ENCODE measurements at regions not wholly inside any gene's neighbourhood (a gene's known extent, or its start where the extent isn't known, plus 50 kb on each side); places are given as distances from the start of the nearest gene placed in this dataset.
"Not testable (repeated sequence)": the region's sequence is repeated elsewhere in the genome, so short reads cannot be mapped to it uniquely, and the experiment has no call there.

- H3K27ac Mint-ChIP-seq = no peak overlapping the region
- CTCF ChIA-PET = interaction anchor here (2.0 kb wide), 1 partner anchor 62 kb away, joined by 5 read pairs; no protein-coding TSS in a partner anchor
Observed at GRCh38 chr1:182205351-182206022, 144.0 kb upstream of the ZNF648 start.

GRCh38 chr1:182203191-182203875 is 141.8 kb upstream of the ZNF648 start:
- Mint-ChIP-seq H3K4me3 (no peak overlapping the region), H3K27me3 (no peaks in the 10 kb centered on the region), H3K36me3 (ENCODE audit: low read depth) (no peaks in the 10 kb centered on the region), H3K27ac (no peak overlapping the region), H3K9me3 (ENCODE audit: low read depth) (no peaks in the 10 kb centered on the region), H3K4me1 (peaks cover 2% of the 10 kb centered on the region)
- ATAC-seq = no peak
- intact Hi-C loops (cut with DNase I, micrococcal nuclease) = no loop called here
- DNase-seq = no peak
- ChIA-PET POLR2A (no interaction called here), CTCF (no interaction called here)

More at GRCh38 chr1:182205351-182206022, 144.0 kb upstream of the ZNF648 start:
- intact Hi-C loops (cut with DNase I, micrococcal nuclease) = no loop called here
- H3K4me3 Mint-ChIP-seq = no peak overlapping the region
- DNase-seq (no peak), ATAC-seq (no peak)
- H3K4me1 Mint-ChIP-seq = peaks cover 2% of the 10 kb centered on the region
- no peaks in the 10 kb centered on the region for H3K27me3 Mint-ChIP-seq
- H3K36me3 Mint-ChIP-seq (ENCODE audit: low read depth) = no peaks in the 10 kb centered on the region
- H3K9me3 Mint-ChIP-seq (ENCODE audit: low read depth) = no peaks in the 10 kb centered on the region
- POLR2A ChIA-PET = no interaction called here

- POLR2A ChIA-PET; intact Hi-C loops (cut with DNase I, micrococcal nuclease); H3K4me1 Mint-ChIP-seq; H3K4me3 Mint-ChIP-seq; H3K27me3 Mint-ChIP-seq; H3K27ac Mint-ChIP-seq; H3K9me3 Mint-ChIP-seq (ENCODE audit: low read depth); CTCF ChIA-PET; ATAC-seq; DNase-seq; H3K36me3 Mint-ChIP-seq (ENCODE audit: low read depth): not testable (repeated sequence)
Observed at GRCh38 chr1:182201490-182201889, 140.0 kb upstream of the ZNF648 start.

- ChIA-PET POLR2A (no interaction called here), CTCF (interaction anchor here (0.8 to 1.3 kb wide), 2 partner anchors 57 to 197 kb away, joined by 4 to 8 read pairs; no protein-coding TSS in a partner anchor)
- Mint-ChIP-seq H3K4me1 (no peaks in the 10 kb centered on the region), H3K9me3 (ENCODE audit: low read depth) (no peaks in the 10 kb centered on the region), H3K27ac (no peak overlapping the region), H3K4me3 (no peak overlapping the region), H3K36me3 (ENCODE audit: low read depth) (no peaks in the 10 kb centered on the region), H3K27me3 (no peaks in the 10 kb centered on the region)
- DNase-seq = no peak
- ATAC-seq = no peak
- intact Hi-C loops (cut with DNase I, micrococcal nuclease) = no loop called here
Observed at GRCh38 chr1:182200025-182200812, 138.7 kb upstream of the ZNF648 start.

GRCh38 chr1:182198006-182198605 is 136.6 kb upstream of the ZNF648 start:
- Mint-ChIP-seq H3K27ac (no peak overlapping the region), H3K27me3 (peaks cover under 1% of the 10 kb centered on the region), H3K36me3 (ENCODE audit: low read depth) (no peaks in the 10 kb centered on the region), H3K4me1 (no peaks in the 10 kb centered on the region), H3K9me3 (ENCODE audit: low read depth) (no peaks in the 10 kb centered on the region), H3K4me3 (no peak overlapping the region)
- intact Hi-C loops (cut with DNase I, micrococcal nuclease) = no loop called here
- CTCF ChIA-PET = interaction anchor here (1.9 to 3.0 kb wide), 2 partner anchors 49 to 55 kb away, joined by 4 to 12 read pairs; no protein-coding TSS in a partner anchor
- POLR2A ChIA-PET = no interaction called here
- no peak for DNase-seq
- no peak for ATAC-seq

GRCh38 chr1:182196897-182197870 is 135.7 kb upstream of the ZNF648 start:
- Mint-ChIP-seq H3K36me3 (ENCODE audit: low read depth) (no peaks in the 10 kb centered on the region), H3K9me3 (ENCODE audit: low read depth) (no peaks in the 10 kb centered on the region), H3K4me1 (no peaks in the 10 kb centered on the region), H3K27me3 (peaks cover 2% of the 10 kb centered on the region), H3K27ac (no peak overlapping the region), H3K4me3 (no peak overlapping the region)
- intact Hi-C loops (cut with DNase I, micrococcal nuclease) = no loop called here
- no peak for DNase-seq
- ChIA-PET CTCF (interaction anchor here (1.9 to 3.0 kb wide), 2 partner anchors 48 to 54 kb away, joined by 4 to 12 read pairs; no protein-coding TSS in a partner anchor), POLR2A (no interaction called here)
- no peak for ATAC-seq

GRCh38 chr1:182195733-182196132 is 134.2 kb upstream of the ZNF648 start:
- no peaks in the 10 kb centered on the region for H3K9me3 Mint-ChIP-seq (ENCODE audit: low read depth)
- no peak overlapping the region for H3K4me3 Mint-ChIP-seq
- DNase-seq (no peak), ATAC-seq (no peak)
- H3K27ac Mint-ChIP-seq = no peak overlapping the region
- intact Hi-C loops (cut with DNase I, micrococcal nuclease) = no loop called here
- CTCF ChIA-PET = interaction anchor here (1.0 to 3.0 kb wide), 2 partner anchors 50 to 52 kb away, joined by 3 to 12 read pairs; no protein-coding TSS in a partner anchor
- H3K27me3 Mint-ChIP-seq = peaks cover 6% of the 10 kb centered on the region
- POLR2A ChIA-PET = no interaction called here
- no peaks in the 10 kb centered on the region for H3K36me3 Mint-ChIP-seq (ENCODE audit: low read depth)
- H3K4me1 Mint-ChIP-seq = no peaks in the 10 kb centered on the region

GRCh38 chr1:182193908-182194550 is 132.5 kb upstream of the ZNF648 start:
- H3K27me3 Mint-ChIP-seq = peaks cover 8% of the 10 kb centered on the region
- no peak for DNase-seq
- no peaks in the 10 kb centered on the region for H3K9me3 Mint-ChIP-seq (ENCODE audit: low read depth)
- ChIA-PET POLR2A (no interaction called here), CTCF (interaction anchor here (0.8 to 1.3 kb wide), 3 partner anchors 18 to 54 kb away, joined by 3 read pairs; no protein-coding TSS in a partner anchor)
- no peaks in the 10 kb centered on the region for H3K36me3 Mint-ChIP-seq (ENCODE audit: low read depth)
- no peak for ATAC-seq
- H3K4me3 Mint-ChIP-seq = no peak overlapping the region
- H3K27ac Mint-ChIP-seq = no peak overlapping the region
- intact Hi-C loops (cut with DNase I, micrococcal nuclease) = no loop called here
- peaks cover 6% of the 10 kb centered on the region for H3K4me1 Mint-ChIP-seq

GRCh38 chr1:182192966-182193365 is 131.5 kb upstream of the ZNF648 start:
- POLR2A ChIA-PET = no interaction called here
- Mint-ChIP-seq H3K4me3 (no peak overlapping the region), H3K4me1 (peaks cover 6% of the 10 kb centered on the region), H3K36me3 (ENCODE audit: low read depth) (no peaks in the 10 kb centered on the region), H3K9me3 (ENCODE audit: low read depth) (no peaks in the 10 kb centered on the region), H3K27ac (no peak overlapping the region), H3K27me3 (peaks cover 8% of the 10 kb centered on the region)
- intact Hi-C loops (cut with DNase I, micrococcal nuclease) = no loop called here
- ATAC-seq (no peak), DNase-seq (no peak)
- CTCF ChIA-PET = interaction anchor here (1.3 kb wide), 1 partner anchor 18 kb away, joined by 3 read pairs; no protein-coding TSS in a partner anchor

GRCh38 chr1:182192215-182192614 is 130.7 kb upstream of the ZNF648 start:
- intact Hi-C loops (cut with DNase I, micrococcal nuclease) = no loop called here
- Mint-ChIP-seq H3K4me3 (no peak overlapping the region), H3K27me3 (peaks cover 8% of the 10 kb centered on the region), H3K9me3 (ENCODE audit: low read depth) (no peaks in the 10 kb centered on the region), H3K36me3 (ENCODE audit: low read depth) (no peaks in the 10 kb centered on the region), H3K27ac (no peak overlapping the region), H3K4me1 (peaks cover 6% of the 10 kb centered on the region)
- ChIA-PET CTCF (interaction anchor here (0.7 kb wide), 1 partner anchor 283 kb away, joined by 3 read pairs; no protein-coding TSS in a partner anchor), POLR2A (no interaction called here)
- ATAC-seq = no peak
- DNase-seq = no peak
